ENCODE measurements at regions not wholly inside any gene's neighbourhood (a gene's known extent, or its start where the extent isn't known, plus 50 kb on each side); places are given as distances from the start of the nearest gene placed in this dataset.

DNA sequence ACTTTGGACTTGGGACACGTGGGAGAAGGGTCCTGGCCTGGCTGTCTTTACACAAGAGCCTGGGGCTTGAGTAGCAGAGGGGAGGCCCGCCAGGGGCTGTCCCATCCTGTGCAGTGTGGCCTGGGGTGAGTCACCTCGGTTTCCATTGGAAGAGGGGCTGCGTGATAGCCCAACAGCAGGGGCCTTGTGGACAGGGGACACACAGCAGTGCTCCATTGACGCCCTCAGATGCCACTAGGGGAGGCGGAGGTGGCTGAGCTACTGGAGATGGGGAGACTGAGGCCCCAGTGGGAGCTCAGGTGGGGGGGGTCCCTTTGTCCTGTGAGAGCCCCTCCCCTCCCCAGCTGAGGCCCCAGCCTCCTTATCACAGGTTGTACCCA is 50.0 kb upstream of the RNU6ATAC start:
- no peak for DNase-seq

GRCh38 chr9:134214766-134215419 is 50.5 kb upstream of the RNU6ATAC start:
- no peak for DNase-seq

GRCh38 chr9:134215420-134215698 is 51.0 kb upstream of the RNU6ATAC start:
- peak; percentile 66 for DNase-seq

GRCh38 chr9:134215699-134216448 is 51.5 kb upstream of the RNU6ATAC start:
- DNase-seq = peak; percentile 66

DNA sequence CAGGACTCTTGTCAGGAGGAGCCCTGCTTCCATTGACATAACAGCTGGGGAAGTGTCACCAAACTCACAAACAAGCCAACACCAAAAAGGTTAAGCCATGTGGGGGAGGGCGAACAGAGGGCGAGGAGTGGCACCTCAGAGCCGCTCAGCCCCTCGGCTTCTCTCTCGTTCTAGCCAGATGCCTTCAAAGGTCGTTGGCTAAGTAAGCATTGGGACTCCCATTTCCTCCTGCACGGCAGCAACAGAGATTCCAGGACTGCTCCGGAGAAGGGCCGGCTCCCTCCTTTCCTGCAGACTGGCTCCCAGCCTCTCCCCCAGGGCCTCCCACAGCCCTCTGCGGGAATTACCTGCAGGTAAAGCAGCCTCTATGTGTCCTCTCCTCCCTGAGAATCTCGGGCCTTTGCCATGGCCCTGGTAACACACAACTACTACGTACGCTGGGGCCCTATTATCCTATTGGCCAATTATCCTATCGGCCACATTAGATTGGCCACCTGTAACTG is 52.1 kb upstream of the RNU6ATAC start:
- DNase-seq = no peak

DNA sequence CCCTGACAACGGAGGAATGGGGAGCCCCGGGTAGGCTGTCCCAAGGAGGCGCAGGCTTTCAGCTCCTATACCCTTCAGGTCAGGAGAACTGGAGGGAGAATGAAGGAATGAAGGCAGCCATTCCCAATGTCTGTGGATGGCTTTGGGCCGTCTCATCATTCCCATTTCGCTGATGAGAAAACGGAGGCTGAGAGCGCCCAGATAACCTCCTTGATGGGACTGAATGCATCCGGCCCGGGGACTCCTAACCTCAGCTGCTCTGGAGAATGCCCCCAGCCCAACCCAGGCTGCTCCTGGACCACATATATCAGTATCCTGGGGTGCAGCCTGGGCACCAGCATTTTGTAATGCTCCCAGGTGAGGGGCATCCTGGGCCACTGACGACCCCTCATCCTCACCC is 52.6 kb upstream of the RNU6ATAC start:
- DNase-seq = no peak

GRCh38 chr9:134217431-134218210 is 53.3 kb upstream of the RNU6ATAC start:
- DNase-seq = peak; percentile 8

DNA sequence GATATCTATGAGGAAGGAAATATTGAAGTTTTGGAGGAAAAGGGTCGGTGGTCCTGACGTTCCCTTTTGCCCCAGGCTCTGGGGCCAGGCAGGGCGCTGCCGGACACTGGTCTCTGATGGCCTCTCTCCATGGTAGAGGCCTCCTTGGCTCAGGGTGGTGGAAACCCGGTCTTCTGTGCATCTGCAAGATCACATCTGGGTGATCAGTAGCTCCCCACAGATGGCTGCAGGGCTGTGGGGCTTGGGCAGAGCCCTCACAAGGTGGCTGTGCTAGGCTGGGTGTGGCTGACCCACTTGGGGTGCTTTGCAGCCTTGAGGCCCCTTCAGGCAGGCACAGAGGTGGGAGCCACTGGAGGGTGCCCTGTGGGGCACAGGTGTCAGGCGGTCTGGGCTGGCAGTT is 53.9 kb upstream of the RNU6ATAC start:
- DNase-seq = no peak

- no peak for DNase-seq
Observed at GRCh38 chr9:134219646-134220060, 55.3 kb upstream of the RNU6ATAC start.

GRCh38 chr9:134220311-134220710 is 55.9 kb upstream of the RNU6ATAC start:
- DNase-seq = no peak

DNA sequence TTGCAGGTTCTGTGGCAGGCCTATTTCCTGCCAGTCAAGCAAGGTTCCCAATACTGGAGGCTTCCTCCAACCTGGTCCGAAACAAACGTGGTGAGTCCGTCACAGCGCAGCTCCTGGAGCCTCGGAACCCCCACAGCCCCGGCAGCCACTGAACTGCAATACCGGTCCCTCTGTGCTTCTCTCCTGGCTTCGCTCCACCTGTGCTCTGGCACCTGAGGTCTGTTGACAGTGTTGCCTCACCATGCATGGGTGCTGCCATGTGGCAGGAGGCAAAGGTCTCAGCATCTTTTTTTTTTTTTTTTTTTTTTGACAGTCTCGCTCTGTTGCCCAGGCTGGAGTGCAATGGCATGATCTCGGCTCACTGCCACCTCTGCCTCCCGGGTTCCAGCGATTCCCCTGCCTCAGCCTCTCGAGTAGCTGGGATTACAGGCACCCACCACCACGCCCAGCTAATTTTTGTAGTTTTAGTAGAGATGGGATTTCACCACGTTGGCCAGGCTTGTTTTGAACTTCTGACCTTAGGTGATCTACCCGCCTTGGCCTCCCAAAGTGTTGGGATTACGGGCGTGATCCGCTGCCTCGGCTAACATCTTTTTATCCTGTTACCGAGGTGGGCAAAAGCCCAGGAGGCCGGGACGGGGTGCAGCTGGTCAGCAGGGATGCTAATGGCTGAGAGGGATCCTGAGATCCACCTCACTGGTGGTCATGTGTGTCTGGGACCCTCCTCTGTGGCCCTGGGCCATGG is 57.1 kb upstream of the RNU6ATAC start:
- DNase-seq = no peak

- DNase-seq = no peak
Observed at GRCh38 chr9:134222018-134222573, 57.7 kb upstream of the RNU6ATAC start.

- DNase-seq = no peak
Observed at GRCh38 chr9:134223091-134223490, 58.7 kb upstream of the RNU6ATAC start.

GRCh38 chr9:134223591-134224122 is 59.3 kb upstream of the RNU6ATAC start:
- no peak for DNase-seq

GRCh38 chr9:134224127-134224526 is 59.8 kb upstream of the RNU6ATAC start:
- no peak for DNase-seq

DNA sequence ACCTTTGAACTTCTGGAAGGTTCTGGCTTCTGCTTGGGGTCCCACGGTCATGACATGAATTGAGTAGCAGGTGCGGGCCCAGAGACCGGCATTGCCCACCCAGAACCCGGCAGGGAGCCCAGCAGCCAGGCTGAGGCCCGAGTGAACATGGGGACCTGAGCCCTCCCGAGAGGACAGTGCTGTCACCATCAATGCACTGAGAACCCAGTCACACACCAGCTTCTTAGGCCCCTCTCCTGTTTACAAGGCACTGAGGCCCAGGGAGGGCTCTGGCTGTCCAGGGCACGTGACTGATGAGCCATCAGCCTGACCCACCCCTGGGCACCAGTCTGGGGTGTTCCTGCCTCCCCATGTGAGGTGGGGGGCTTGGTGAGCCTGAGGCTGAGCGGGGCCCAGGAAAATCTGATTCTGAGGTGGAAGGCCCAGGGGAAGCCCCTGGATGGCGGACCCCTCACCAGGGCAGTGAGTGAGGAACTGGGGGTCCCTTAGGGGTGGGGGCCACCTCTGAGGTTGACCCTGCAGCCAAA is 60.3 kb upstream of the RNU6ATAC start:
- DNase-seq = no peak

DNA sequence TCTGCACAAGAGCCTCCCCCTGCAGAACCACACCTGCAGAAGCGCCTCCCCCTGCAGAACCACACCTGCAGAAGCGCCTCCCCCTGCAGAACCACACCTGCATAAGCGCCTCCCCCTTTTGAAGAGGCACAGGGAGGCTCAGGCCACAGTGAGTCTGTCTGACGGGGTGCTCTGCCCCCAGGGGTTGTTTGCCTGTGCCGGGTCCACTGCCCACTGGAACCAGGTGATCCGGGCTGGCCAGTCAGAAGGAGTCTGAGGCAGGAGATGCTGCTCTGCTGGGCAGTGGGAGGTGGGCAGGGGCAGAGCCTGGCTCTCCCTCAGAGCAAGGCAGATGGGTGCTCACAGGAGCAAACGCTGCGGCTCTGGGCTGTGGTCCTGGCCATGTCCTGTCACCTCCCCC is 60.8 kb upstream of the RNU6ATAC start:
- no peak for DNase-seq

DNA sequence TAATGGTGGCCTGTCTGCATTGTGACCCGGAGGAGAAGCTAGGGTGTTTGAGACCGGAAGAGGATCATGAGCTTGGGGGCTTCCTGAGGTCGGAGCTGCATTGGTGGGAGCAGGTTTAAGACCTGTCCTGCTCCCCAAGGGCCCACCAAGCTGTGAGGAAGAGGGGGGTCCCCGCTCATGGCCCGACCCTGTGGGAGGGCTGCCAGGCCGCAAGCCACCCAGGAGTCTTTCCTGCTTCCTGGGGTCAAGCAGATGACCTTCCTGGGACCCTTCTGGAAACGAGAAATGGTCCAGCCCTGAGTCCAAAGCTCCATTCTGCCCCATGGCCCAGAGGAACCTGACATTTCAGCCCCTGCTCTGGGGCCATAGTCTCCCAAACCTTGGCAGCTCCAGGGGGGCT is 61.5 kb upstream of the RNU6ATAC start:
- no peak for DNase-seq

DNA sequence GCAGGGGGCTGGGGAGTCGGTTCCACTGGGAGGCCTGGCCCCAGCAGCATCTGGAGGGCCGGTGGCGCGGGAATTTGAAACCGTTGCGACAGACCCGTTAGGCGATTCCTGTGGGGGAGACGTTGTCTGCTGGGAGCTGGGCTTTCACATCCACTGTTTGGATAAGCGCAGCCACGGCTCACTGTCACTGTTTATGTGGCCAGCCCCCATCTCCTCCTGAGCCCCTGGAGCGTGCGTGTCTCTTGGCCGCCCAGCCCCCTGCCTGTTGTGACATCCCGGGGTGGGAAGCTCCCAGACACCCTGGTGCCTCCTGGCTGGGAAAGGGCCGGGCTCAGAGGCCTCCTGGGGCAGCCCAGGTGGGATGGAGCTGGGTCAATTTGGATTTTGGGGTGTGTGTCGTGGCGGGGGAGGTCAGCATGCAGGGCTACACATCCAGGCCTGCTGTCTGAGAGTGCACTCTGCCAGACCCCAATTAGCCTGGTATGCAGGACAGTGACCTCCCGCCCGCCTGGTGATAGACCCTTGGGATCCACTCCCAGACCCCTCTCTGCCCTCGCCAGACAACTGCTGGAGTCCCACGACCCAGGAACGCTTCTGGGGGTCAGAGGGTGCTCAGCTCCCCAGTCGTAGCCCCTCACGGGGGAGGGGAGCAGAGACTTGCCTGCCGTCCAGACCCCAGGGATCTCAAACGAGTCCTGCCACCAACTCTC is 62.0 kb upstream of the RNU6ATAC start:
- no peak for DNase-seq

DNA sequence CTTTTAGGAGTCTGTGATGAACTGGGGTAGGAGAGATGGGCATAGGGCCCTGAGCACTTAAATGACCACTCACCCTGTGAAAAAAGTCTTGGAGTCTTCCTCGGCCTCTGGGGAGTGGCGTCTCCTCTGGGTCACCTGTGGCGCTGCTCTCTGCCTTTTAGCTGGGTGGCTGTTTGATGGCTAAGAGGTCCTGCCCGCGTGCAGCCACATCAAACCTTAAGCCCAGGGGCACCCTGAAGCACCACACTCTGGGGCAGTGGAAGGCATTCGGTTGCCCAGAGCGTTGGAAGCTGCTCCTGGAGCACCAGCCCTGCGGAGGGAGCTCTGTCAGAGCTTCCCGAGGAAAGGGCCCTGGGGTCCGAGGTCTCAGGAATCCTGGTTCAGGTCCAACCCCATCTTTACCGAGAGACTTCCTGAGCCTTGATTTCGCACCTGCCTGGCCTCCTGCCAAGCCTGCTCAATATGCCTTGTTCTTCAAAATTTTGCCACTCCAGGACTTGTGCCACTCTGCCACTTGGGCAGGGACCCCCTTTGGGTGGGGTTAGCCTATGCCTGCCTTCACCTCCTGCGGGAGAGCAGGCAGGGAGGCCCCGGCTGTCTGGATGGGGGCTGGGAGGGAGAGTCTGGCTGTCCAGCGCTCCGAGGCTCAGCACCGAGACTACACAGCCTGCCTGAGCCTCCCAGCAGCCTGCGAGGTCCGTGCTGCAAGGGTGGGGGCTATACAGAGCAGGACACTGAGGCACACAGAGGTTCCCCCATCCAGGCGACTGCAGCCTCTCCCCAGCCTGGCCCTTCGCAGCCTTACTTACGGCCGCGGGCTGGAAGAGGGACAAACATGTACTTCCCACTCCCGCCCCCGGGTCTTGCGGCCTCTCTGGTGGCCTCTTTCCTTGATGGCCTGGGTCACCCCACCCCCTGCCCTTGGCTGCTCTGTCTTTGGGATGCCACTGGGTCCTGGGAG is 63.4 kb upstream of the RNU6ATAC start:
- no peak for DNase-seq
